Activated CD8-positive, alpha-beta memory T cell treated with anti-CD3 and anti-CD28 coated beads for 48 hours (primary cell): ENCODE measurements at regions not wholly inside any gene's neighbourhood (a gene's known extent, or its start where the extent isn't known, plus 50 kb on each side); places are given as distances from the start of the nearest gene placed in this dataset.

ENCODE experiments used
- DNase-seq, 3 experiments: peaks; one replicate each; pipeline ENCODE4 v3.0.0-alpha.2; 2020; ENCODE audit warnings: low read depth in 2 of 3, low spot score in 2 of 3

DNA sequence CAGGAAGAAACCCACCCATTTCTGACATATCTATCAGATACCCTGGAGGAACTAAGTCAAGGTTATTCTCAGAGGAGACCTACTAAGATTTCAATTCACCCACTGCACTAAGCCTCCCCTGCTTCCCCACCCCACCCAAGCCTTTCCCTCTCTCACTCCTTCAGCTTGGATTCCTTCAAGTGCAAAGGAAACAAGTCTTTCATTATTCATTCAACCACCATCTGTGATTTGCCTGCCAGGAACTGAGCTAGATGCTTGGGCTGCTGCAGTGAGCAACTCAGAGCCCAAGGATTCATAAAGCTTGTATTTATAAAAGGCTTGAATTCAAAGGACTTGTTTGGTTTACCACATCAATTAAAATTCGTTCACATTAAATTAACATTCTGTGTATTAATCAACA, 161.3 kb downstream of the GXYLT1 start:
- DNase-seq = no peak

- DNase-seq = no peak
These were observed 162.9 kb downstream of the GXYLT1 start for GRCh38 chr12:41981758-41982157.

- DNase-seq = no peak
These were observed 163.7 kb downstream of the GXYLT1 start for GRCh38 chr12:41981013-41981412.

GRCh38 chr12:41980390-41980789, 164.3 kb downstream of the GXYLT1 start:
- DNase-seq = no peak

DNA sequence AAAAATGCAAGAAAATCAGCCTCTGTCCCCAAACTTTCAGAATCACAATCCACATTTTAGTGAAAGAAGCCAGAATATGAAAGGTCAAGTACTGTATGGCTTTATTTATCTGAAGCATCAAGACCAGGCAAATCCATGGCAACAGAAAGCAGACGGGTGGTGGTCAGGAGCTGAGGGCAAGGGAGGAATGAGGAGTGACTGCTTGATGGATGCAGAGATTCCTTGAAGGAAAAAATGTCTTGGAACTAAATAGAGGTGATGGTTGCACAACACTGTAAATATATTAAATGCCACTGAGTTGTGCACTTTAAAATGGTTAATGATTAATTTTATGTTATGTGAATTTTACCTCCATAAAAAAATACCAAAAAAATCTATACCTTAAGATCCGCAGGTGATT, 165.1 kb downstream of the GXYLT1 start:
- DNase-seq = no peak

DNA sequence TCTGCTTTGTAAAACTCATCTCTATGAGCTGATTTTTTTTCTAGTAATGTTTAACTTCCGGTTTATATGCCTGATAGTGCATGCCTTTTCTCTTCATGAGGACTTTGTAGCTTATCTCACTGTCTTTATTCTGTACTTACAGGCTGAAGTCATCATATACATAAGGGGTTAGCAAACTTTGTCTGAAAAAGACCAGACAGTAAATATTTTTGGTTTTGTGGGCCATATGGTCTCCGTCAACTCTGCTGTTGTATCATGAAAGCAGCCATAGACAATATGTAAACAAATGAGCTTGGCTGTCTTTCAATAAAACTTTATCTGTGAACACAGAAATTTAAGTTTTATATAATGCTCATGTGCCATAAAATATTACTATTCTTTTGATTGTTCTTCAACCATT, 172.1 kb downstream of the GXYLT1 start:
- no peak for DNase-seq

DNA sequence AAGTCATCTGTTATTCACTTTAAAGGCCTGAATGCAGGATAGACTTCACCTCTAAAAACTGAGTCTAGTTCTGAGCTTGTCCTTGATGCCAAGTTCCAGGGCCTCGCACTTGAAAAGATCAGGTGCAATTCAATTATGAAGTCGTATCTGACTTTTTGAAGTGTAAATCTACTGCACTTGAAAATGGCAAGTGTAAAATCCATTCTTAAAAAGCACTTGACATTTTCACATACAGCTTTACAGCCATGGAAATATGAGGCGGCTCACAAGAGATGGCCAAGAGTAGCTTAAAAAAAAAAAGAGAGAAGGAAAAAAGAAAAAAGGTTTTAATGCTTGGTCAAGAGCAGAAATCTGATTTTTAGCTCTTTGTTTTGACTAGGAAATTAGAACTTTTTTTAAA, 172.5 kb downstream of the GXYLT1 start:
- no peak for DNase-seq

- no peak for DNase-seq
These were observed 173.9 kb downstream of the GXYLT1 start for GRCh38 chr12:41970744-41971143.

DNA sequence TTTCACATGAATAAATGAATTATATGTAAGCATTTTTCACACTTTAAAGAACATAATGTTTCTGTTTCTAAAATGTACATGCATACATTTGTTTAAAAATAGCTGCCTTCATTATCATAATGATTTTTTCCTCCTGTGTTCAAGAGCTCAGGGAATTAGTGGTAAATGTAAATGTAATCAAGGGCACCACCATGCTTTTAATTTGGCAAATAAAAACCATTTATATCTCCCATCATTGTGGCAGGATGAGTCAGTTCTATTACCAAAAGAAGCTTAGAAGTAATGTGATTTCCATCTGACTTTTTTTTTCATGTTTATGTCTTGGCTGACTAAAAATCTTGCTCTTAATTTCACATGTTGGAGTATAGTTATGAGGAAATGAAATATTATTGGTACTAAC, 176.1 kb downstream of the GXYLT1 start:
- no peak for DNase-seq

DNA sequence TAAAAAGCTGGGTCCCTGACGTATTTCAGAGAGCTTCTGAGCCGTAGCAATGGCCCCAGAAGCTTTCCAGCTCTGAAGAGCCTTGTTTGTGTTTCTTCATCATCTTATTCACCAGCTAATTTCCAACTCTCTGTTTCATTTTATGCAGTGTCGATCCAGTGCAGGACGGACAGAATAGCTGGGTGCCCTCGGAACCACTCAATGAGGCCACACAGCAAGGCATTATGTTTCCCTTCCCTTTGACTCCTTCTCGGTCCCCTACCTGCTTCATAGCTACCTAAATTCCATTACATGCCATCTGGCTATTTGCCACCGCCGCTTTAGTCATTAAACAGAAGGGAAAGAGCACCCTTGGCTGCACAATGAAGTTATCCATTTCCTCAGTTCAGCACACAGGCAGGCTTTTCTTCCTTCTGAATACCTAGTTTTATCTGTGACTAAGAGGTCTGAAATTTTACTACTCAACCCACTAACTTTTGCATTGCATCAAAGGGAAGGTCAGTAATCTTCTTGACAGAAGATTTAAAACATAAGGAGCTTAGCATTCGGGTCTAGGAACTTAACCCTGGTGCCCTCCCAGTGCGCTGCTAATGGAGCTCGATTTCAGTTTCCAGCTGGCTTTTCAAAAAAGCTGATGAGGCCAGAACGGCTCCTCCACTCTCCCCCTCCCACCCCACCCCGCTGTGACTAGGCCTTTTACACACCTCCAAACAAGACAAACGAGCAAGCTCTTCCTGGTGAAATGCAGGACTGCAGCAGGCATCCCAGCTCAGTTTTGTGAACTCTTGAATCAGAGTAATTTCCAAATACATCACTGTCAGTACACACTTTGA, 176.8 kb downstream of the GXYLT1 start:
- DNase-seq = no peak

GRCh38 chr12:41966916-41967315, 177.8 kb downstream of the GXYLT1 start:
- DNase-seq = no peak

DNA sequence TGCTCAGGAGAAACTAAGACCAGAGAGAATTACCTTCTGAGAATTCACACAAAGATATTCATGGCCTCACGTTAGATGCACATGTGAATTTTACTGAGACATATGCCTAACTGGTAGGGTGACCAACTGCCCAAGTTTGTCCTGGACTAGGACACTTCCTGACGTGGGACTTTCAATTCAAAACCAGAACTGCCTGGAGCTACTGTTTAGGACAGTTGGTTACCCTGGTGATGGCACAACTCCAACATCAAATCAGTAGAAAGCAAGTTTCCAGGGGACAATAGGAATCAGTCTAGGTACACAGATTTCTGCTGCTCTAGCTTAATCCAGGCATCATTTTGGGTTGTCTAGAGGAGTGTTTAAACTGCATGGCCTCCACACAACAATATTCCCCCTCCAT, 178.7 kb downstream of the GXYLT1 start:
- DNase-seq = no peak

GRCh38 chr12:41963398-41963797, 181.3 kb downstream of the GXYLT1 start:
- DNase-seq = no peak

GRCh38 chr12:41962171-41962572, 182.5 kb downstream of the GXYLT1 start:
- DNase-seq = no peak

DNA sequence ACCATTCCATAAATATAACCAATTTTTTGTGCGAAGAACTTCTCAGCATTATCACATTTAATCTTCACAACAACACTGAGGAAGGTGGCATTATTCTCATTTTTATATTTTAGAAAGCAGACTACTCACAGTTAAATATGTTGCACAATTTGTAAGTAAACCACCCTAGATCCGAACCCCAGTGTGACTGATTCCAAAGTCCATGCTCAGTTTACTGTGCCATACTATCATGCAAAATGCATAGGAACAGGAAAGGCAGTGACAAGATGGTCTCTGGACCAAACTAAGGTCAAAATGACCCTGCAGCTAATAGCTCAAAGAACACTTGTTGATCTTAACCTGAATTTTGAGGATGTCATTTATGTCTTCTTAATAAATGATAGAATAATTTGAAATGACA, 185.4 kb downstream of the GXYLT1 start:
- DNase-seq = no peak

- no peak for DNase-seq
These were observed 188.3 kb downstream of the GXYLT1 start for GRCh38 chr12:41956353-41956752.

- DNase-seq = no peak
These were observed 194.2 kb downstream of the GXYLT1 start for GRCh38 chr12:41950455-41950854.

DNA sequence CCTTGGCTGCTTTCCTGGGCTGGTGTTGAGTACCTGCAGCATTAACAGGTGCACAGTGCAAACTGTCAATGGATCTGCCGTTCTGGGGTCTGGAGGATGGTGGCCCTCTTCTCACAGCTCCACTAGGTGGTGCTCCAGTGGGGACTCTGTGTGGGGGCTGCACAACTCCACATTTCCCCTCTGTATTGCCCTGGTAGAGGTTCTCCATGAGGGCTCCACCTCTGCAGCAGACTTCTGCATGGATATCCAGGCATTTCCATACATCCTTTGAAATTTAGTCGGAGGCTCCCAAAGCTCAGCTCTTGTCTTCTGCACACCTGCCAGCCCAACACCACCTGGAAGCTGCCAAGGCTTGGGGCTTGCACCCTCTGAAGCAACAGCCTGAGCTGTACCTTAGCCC, 198.6 kb downstream of the GXYLT1 start:
- no peak for DNase-seq

- DNase-seq = no peak
These were observed 200.5 kb downstream of the GXYLT1 start for GRCh38 chr12:41944216-41944615.

- no peak for DNase-seq
These were observed 201.0 kb downstream of the GXYLT1 start for GRCh38 chr12:41943671-41944070.

DNA sequence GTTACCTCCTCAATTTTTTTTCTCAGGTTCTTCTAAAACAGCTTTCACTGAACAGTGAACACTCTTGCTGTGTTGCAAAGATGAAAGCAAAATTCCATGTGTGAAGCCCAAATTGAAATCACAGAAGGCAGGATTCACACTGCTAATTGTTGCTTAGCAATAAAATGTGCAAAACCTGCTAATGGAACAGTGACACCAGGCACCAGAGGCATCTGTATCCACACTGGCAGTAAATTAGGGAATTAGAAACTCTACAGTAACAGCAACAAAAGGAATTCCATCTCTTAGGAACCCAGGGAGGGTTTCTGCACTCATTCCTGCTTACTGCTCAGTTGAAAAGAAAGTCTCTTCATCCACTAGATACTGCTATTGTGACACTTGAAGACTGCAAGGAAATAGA, 202.3 kb downstream of the GXYLT1 start:
- DNase-seq = no peak

GRCh38 chr12:41941079-41941478, 203.6 kb downstream of the GXYLT1 start:
- no peak for DNase-seq

- DNase-seq = no peak
These were observed 204.1 kb downstream of the GXYLT1 start for GRCh38 chr12:41940571-41940970.
